DMS79 treated with DMSO at 0.1 percent for 48 hours (cell line): ENCODE measurements at regions not wholly inside any gene's neighbourhood (a gene's known extent, or its start where the extent isn't known, plus 50 kb on each side); places are given as distances from the start of the nearest gene placed in this dataset.
"Not testable (repeated sequence)": the region's sequence is repeated elsewhere in the genome, so short reads cannot be mapped to it uniquely, and the experiment has no call there.

ENCODE experiments used
- DNase-seq: peaks from one replicate; lab custom pipeline; 2025; lab: John Stamatoyannopoulos, UW

DNA sequence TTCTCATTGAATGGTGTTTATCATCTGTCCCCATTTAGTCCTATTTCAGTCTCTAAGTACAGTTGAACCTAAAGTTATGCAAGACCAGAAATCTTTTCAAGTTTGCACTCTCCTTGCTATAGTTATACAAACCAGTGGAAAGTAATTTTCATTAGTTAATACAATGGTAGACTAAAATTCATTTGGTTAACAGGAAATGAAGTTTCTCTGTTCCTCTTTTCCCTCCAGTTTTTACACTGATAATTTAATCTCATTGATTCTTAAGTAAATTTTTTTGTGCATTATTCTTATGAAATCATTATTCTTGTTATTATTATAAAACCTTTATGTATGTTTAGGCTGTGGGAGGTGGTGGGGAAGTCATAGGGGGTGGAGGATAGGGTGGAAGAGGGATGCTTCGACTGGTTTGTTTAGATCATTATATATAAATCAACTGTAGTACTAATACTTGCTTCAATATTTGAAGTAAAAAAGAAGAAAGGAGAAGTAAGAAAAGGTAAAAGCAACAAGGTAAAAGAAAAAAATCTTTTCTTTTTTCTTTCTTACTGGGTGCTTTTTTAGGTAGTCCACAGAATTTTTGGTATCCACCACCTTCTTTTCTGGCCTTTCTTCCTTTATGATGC lies 104.1 kb downstream of the GPR85 start:
- no peak for DNase-seq

DNA sequence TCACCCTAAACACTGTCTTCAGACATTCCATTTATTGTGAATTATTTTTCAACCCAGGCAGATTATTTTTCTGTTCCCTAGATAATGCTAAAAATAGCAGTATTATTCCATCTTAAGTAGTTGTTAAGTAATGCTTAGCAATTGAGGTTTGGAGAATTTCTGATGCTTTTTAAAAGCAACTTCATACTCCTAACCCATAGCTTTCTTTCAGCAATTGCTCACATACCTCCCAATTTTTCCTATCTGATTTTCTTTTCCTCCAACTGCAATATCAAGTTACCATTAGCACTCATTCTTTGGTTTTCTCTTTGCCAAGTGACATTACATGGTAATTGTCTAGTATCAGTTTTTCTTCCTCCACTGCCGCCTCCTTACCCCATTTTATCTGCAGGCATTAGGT lies 104.7 kb downstream of the GPR85 start:
- no peak for DNase-seq

DNA sequence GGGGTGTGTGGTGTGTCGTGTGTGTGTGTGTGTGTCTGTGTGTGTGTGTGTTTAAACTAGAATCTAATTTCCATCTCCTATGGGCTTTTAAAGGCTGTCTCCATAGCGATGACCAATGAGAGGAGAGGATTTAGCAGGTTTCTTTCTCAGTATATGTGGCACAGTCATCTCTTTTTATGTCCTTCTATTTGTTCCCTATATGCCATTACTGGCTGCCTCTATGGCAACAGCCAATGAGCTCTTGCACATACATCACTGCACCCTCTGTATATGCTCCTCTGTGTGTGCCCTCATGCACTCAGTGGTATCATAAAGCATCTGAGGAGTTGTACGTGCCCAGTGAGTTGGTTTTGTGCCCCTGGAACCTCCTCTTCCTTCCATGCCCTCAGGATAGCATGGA lies 107.6 kb downstream of the GPR85 start:
- DNase-seq: not testable (repeated sequence)

DNA sequence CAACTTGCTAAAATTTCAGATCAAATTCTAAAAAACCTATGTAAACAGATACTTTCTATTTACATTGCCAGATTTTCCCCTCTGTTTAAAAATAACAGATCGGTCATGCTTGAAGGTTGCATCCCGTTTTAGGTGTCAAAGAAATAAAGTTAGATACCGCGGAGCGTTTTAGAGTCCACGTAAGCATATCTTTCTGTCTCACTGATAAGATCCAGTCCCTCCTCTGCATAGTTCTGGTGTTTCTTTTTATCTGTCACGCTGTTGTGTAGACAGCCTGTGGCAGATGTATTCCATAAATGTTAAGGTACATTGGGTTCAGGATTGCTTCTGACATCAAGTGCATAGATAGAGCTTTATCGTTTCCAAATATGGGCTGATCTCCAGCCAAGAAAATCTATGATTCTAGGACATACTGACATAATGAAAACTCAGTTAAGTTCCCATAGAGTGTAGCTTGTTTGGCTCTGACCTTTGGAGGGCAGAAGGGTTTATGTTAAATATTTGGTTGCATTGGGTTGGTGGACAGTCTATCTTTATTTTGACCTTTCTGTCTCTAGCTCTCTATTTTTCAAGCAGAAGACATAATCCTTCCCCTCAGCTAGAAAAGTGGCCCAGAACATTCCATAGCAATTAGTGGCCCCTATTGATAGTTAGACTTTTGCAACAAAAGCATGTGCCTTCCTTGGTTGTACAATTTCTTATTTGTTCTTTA lies 109.2 kb downstream of the GPR85 start:
- DNase-seq: not testable (repeated sequence)

DNA sequence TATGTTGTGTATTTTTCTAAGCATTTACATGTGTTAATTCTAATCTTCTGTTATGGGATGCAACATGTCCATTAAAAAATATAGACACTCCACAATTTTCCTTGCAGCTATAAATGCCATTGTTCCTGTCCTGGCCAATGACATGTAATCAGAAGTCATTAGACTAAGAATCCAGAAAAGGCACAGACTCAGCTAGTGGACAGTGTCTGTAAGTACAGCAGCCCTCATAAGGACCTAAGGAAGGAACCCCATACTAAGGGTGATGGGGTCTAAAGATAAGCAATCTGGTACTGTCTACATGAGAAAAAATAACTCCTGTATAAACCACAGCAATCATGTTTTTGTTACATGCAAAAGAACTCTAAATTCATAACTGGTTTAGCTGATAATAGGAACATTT lies 115.9 kb downstream of the GPR85 start:
- DNase-seq: no peak

DNA sequence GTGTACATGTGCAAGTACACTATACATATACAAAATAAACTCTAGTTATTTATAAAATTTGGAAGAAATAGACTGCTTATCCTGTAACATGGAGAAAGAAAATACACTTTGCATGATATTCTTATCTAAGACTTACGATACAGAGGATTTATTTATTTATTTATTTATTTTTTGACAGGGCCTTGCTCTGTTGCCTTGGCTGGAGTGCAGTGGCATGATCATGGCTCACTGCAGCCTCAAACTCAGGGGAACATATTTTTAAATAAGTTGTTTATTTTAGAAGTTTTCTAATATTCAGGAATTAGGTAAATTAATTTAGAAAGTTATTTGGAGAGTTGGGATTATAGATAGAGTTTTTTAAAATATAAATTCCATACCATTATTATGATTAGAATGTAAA lies 116.7 kb downstream of the GPR85 start:
- no peak for DNase-seq

DNA sequence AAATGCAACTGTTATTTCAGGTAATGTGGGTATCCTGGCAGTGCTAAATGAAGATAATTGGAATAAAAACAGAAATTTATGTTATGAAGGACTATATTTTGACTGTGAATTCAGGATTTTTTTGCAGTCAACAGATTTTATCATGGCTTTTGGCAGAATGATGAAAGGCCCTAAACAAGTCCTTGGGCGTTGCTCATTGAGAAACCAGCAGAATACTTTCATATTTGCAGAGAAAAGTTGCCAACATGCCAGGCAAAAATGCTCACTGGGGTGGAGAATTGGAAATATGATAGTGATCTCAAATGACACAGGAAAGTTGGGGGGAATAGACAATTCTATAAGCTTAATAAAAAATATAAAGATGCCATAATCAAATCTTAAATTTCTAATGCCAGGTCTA lies 121.1 kb downstream of the GPR85 start:
- DNase-seq: no peak

DNA sequence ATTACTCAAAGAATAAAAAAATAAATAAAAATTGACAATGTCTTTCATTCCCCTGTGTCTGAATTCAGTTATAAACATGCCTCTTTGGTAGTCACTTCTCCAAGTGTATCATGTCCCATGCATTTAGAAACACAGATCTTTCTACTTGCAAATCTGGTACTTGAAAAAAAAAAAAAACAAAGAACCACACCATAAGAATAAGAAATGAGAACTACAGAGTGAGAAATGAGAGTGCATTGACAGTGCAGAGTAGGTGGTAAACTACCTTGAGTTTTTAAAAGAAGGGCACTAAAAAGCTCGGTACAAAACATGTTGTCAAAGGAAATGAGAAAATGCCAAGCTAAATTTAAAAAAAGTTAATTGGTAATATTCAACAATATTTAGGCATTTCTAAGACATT lies 123.0 kb downstream of the GPR85 start:
- DNase-seq: no peak

DNA sequence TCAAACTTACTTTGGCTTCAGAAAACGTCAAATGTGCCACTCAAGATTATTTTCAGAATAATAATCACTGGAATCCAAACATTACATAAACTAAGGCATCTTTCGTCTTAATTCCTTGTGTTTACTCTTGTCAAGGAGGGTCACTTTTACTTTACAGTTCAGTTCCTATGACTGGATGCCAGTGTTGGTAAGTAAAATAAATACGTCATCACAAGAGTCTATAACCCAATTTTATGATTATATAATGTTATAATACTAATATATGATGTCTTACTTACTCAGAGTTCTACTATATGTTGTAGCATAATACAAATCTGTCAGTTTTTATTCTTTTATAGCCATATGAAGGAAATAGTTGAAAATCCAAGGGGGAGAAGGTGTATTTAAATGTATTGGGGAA lies 123.8 kb downstream of the GPR85 start:
- no peak for DNase-seq

DNA sequence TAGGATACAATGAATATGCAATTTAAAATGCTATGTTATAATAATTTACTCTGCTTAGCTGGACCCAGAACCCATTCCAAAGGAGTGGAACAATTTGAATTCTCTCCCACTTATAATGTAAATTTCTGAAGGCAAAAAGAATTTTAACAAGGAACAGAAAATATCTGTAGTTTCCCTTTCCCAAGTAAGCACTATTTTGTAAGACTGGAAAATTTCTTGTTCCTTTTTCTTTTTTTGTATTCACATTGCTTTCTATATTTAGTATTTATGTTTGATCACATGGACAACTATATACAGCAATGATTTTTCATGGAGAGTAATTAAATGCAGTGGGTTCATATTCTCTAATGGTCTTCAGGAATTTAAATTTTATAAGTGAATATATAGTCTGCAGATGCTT lies 127.4 kb downstream of the GPR85 start:
- no peak for DNase-seq

DNA sequence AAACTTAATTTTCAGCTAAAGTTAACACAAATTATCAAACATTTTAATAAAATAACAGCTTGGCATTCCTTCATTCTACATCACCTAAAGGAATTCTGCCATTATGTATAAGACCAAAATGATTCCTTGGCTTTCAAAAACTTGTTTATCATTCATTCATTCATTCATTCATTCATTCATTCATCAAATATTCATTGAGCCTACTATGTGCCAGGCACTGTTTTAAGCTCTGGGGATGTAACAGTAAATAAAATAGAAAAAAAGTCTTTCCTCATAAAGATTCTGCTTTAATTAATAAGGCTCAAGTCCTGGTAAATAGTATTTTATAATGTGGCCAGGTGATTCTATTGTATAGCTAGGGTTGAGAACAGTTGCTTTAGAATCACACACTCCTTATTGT lies 127.9 kb downstream of the GPR85 start:
- no peak for DNase-seq

DNA sequence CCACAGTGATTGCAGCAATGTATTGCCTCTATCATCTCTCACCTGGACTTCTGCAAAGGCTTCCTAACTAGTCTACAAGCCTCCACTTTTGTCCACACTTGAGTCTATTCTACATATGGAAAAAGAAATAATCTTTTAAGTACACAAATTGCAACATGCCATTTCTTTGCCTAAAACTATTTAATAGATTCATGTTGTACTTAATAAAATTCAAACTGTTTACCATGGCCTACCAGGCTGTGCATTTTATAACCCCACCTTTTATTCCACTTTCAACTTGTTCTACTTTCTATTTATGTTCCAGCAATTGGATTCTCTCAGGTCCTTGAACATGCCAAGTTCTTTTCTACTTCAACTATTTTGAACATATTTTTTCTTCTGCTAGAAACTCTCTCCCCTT lies 128.7 kb downstream of the GPR85 start:
- no peak for DNase-seq

DNA sequence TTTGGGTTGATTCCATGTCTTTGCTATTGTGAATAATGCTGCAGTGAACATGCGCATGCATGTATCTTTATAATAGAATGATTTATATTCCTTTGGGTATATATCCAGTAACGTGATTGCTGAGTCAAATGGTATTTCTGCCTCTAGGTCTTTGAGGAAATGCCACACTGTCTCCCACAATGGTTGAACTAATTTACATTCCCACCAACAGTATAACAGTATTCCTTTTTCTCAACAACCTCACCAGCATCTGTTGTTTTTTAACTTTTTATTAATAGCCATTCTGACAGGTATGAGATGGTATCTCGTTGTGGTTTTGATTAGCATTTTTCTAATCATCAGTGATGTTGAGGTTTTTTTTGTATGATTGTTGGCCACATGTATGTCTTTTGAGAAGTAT lies 133.6 kb downstream of the GPR85 start:
- DNase-seq: not testable (repeated sequence)

DNA sequence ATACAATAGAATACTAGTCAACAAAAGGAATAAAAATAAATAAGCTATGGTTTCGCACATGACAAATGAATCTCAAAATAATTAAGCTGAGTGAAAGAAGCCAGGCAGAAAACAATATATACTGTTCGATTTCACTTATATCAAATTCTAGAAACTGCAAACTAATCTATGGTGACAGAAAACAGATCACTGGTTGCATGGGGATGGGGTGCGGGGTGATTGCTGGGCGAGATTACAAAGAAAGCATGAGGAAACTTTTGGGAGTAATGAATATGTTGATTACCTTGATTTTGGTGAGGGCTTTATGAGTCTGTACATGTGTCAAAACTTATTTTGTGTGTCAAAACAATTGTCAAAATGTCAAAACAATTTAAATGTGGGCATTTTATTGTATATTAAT lies 135.6 kb downstream of the GPR85 start:
- DNase-seq: no peak

DNA sequence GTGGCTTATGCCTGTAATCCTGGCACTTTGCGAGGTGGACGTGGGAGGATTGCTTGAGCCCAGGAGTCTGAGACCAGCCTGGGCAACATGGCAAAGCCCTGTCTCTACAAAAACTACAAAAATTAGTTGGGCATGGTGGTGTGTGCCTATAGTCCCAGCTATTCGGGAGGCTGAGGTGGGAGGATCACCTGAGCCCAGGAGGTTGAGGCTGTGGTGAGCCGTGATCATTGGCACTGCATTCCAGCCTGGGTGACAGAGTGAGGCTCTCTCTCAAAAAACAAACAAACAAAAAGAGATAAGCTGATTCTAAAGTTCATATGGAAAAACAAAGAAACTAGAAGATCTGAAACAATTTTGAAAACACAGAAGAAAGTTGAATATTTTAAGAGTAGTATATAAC lies 136.9 kb downstream of the GPR85 start:
- not testable (repeated sequence) for DNase-seq

DNA sequence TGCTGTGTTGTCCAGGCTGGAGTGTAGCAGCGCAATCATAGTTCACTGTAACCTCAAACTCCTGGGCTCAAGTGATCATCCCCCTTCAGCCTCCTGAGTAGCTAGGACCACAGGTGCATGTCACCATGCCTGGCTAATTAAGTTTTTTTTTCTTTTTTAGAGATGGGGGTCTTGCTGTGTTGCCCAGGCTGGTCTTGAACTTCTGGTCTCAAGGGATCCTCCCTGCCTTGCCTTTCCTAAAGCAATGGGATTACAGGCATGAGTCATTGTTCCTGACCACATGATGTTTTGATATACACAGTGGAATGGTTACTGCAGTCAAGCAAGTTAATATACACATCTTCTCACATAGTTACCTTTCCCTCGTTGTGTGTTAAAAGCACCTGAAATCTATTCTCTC lies 140.3 kb downstream of the GPR85 start:
- DNase-seq: no peak

DNA sequence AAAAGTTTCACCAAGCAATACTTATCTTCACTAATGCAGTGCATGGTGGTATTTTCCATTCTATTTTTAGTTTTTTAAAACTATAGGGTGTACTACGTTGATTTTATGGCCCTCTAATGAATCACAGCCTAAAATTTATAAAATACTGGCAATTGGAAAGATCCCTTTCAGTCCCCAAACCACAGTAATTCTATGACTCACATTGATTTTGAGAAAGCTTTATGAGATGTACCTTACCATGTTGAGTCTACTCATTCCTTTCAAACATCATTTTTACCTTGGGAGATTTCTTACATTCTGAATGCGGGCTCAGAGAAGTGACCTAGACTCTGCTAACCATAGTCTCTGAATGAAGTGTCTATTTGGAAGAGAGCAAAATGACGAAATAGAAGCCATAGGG lies 141.6 kb downstream of the GPR85 start:
- DNase-seq: no peak

DNA sequence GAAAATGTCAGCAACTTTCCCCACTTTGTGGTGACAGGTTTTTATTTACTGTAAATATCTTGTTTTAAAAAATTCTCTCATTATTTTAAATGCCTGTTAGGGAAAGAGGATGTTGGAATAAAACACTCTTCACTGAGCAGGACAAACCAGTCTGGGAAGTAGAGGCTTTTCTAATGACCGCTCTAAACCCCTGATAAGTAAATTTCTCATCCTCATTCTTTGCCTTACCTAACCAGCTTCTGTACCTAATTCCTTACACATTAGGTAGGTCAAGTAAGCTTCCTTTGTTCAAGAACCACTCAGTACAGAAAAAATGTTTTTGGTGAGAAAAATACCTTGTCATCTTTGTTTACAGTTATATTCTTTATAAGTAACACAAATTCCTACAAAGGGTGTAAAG lies 143.6 kb downstream of the GPR85 start:
- no peak for DNase-seq

DNA sequence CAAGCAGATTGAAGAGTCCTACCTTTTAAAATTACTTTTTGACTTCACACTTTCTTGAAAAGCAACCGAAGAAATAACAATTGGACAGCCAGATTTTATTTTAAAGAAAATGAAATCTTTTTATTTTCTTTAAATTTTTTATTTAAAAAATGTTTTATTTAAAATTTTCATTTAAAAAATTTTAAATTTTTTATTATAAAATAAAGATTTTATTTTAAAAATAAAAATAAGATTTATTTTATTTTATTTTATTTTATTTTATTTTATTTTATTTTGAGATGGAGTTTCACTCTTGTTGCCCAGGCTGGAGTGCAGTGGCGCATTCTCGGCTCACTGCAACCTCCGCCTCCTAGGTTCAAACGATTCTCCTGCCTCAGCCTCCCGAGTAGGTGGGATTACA lies 144.5 kb downstream of the GPR85 start:
- DNase-seq: not testable (repeated sequence)

DNA sequence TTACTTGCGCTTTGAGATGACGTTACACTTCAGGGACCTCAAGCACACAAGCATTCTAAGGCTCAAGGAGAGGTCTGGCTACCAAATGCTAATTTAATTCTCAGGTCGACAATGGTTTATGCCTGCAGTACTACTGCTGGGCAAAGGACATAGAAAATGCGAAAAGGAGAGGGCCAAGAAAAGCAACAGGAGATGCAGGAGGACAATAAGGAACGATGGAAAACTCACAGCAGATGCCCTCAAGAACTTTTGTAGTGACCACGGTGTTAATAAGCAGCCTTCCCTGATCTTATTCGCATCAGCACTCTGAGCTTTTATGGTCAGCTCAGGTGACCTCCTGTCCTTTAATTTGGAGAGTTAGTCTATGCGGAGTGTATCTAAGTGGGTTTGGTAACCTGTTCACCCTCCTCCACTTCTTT lies 146.3 kb downstream of the GPR85 start:
- DNase-seq: peak; percentile 57

DNA sequence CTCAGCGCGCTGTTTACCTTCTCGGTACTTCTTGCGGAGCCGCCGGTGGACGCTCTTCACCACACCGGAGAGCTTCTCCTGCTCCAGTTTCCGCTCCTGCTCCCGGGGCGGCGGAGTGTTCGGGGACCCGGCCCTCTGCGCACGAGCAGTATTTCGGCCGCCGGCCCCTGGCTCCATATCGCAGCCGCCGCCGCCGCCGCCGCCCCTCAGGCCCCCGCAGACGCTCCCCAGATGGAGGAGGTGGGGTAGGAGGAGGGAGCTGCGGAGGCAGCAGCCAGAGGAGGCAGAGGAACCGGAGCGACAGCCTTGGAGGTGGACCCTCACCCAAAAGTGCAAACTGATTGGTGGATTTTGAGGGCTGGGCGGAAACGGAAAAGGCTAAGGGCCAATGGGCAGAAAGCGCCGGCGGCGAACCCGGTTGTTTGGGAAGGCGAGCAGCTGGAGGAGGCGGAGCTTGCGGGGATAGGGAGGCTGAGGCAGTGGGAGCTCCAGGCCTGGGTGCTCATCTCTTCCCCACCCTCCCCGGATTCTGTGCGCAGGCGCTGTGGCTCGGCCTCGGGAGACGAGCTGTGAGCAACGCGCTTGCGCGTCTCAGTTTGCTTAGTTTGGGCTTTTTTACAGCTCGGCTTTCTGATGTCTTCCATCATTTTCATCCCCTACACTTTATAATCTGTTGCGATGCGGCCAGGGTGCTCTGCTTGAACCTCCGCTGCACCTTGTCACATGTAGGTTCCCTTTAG lies 146.9 kb downstream of the GPR85 start:
- DNase-seq: peak; percentile 99

DNA sequence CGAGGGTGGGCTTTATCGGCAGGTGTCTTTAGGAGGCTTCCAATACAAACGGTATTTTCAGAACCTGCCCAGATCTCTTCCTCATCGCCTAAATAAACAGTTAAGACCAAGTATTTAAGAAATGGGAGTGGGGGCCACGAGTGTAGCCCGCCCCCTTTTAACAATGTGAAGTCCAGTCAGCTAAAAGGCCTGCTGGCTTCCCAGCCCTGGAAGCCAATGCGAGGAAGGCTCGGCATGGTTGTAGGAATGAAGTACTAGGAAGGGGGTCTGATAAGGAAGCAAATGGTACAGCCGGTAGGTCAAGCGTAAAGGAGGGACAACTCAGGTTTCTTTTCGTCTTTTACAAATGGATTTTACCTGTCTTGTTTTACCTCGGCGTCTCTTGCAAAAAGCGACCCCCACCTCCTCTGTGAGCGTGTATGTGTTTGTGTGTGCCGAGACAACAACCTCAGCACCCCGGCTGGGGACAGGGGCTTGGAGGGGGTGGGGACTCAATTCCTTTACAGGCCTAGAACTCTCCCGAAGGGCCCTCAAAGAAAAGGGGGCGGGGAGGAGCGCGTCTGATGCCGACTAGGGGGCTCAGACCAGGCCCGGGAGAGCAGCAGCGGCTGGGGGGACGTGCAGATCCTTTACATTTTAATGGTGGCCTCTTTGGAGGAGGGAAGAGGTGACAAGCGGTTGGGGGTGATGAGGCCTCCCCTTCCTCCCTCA lies 147.6 kb downstream of the GPR85 start:
- peak; percentile 63 for DNase-seq
